A673 (cell line): ENCODE measurements at regions not wholly inside any gene's neighbourhood (a gene's known extent, or its start where the extent isn't known, plus 50 kb on each side); places are given as distances from the start of the nearest gene placed in this dataset.

Experiments used
- BruUV-seq: library from RNA; stranded (reverse); fragments of 400-500 nt; replicated peaks from 2 replicates; lab custom pipeline; 2021; lab: Mats Ljungman, UMichigan
- CTCF ChIA-PET: fragments of 300-600 bp; sonication (Branson Sonifier 250); formaldehyde crosslinking; loops from one replicate; lab custom pipeline; 2022; ENCODE audit warnings: antibody characterized with exemption; lab: Charles Lee
- POLR2A ChIA-PET: fragments of 300-600 bp; sonication (Branson Sonifier 250); formaldehyde crosslinking; loops from one replicate; lab custom pipeline; 2022; ENCODE audit warnings: antibody characterized with exemption; ENCODE audit not compliant: low non-redundant PET; lab: Charles Lee
- DNase-seq: peaks from one replicate; pipeline ENCODE4 v3.0.0-alpha.2; 2015; ENCODE audit warnings: low spot score
- H3K27ac ChIP-seq: fragments of 200-600 bp; sonication (generic); 2 replicates; pipeline ENCODE4 v1.5.1; 2016; ENCODE audit warnings: mixed run types, low read depth, mild to moderate bottlenecking, mixed read lengths, antibody characterized with exemption, low read length; ENCODE audit not compliant: poor library complexity, severe bottlenecking
- H3K27me3 ChIP-seq: fragments of 200-600 bp; sonication (generic); replicated peaks from 2 replicates; pipeline ENCODE4 v1.6.1; 2017; ENCODE audit warnings: mixed run types, low read depth, mild to moderate bottlenecking, mixed read lengths, antibody characterized with exemption, low read length; ENCODE audit not compliant: insufficient read depth, poor library complexity
- H3K36me3 ChIP-seq: fragments of 200-600 bp; sonication (generic); 2 replicates; pipeline ENCODE4 v1.6.1; 2016; ENCODE audit warnings: mixed run types, mild to moderate bottlenecking, mixed read lengths, antibody characterized with exemption, low read length; ENCODE audit not compliant: insufficient read depth, poor library complexity, severe bottlenecking
- H3K4me1 ChIP-seq: fragments of 200-600 bp; sonication (generic); 2 replicates; pipeline ENCODE4 v1.6.1; 2017; ENCODE audit warnings: mixed run types, mild to moderate bottlenecking, mixed read lengths, antibody characterized with exemption, low read length; ENCODE audit not compliant: insufficient read depth, poor library complexity, severe bottlenecking
- H3K4me3 ChIP-seq: fragments of 200-600 bp; sonication (generic); 2 replicates; pipeline ENCODE4 v1.5.1; 2016; ENCODE audit warnings: low read depth, mixed run types, mild to moderate bottlenecking, mixed read lengths, low read length; ENCODE audit not compliant: poor library complexity, severe bottlenecking
- H3K9me3 ChIP-seq: fragments of 200-600 bp; sonication (generic); 2 replicates; pipeline ENCODE4 v1.6.1; 2016; ENCODE audit warnings: mixed run types, low read depth, mild to moderate bottlenecking, mixed read lengths, antibody characterized with exemption, low read length; ENCODE audit not compliant: poor library complexity, severe bottlenecking
- CTCF ChIP-seq: fragments of 300-800, 200-600 bp; sonication (generic); conservative IDR thresholded peaks from 2 replicates; pipeline ENCODE4 v1.5.1; 2017; ENCODE audit warnings: low read depth, mild to moderate bottlenecking, antibody characterized with exemption, low read length, moderate library complexity, mixed read lengths
- EZH2 ChIP-seq: fragments of 200-600 bp; sonication (generic); IDR thresholded peaks from 2 replicates; pipeline ENCODE4 v1.6.1; 2017; ENCODE audit warnings: borderline replicate concordance, low read depth, mild to moderate bottlenecking, mixed read lengths, antibody characterized with exemption, low read length; ENCODE audit not compliant: poor library complexity, severe bottlenecking
- intact Hi-C: fragments of 100-400 bp; cut with micrococcal nuclease; formaldehyde crosslinking; loops from one replicate; pipeline ENCODE4 v1.10.0; 2022; ENCODE audit not compliant: unreplicated experiment

GRCh38 chr17:63071797-63072196 is 105.8 kb downstream of the TANC2 start:
- Histone ChIP-seq H3K27ac (no peak overlapping the region), H3K27me3 (no peaks in the 10 kb centered on the region), H3K9me3 (no peaks in the 10 kb centered on the region), H3K4me1 (no peaks in the 10 kb centered on the region), H3K4me3 (no peak overlapping the region), H3K36me3 (no peaks in the 10 kb centered on the region)
- ChIA-PET CTCF (no interaction called here), POLR2A (no interaction called here)
- intact Hi-C loops = no loop called here
- BruUV-seq = no TSS peak
- TF ChIP-seq EZH2 (no peak), CTCF (no peak)
- no peak for DNase-seq

- intact Hi-C loops = no loop called here
- Histone ChIP-seq H3K27ac (no peak overlapping the region), H3K27me3 (no peaks in the 10 kb centered on the region), H3K36me3 (no peaks in the 10 kb centered on the region), H3K9me3 (no peaks in the 10 kb centered on the region), H3K4me1 (no peaks in the 10 kb centered on the region), H3K4me3 (no peak overlapping the region)
- BruUV-seq = no TSS peak
- no peak for DNase-seq
- ChIA-PET POLR2A (no interaction called here), CTCF (no interaction called here)
- TF ChIP-seq CTCF (no peak), EZH2 (no peak)
Observed at GRCh38 chr17:63075969-63076368, 109.9 kb downstream of the TANC2 start.

- no TSS peak for BruUV-seq
- H3K9me3 ChIP-seq = no peaks in the 10 kb centered on the region
- ChIA-PET POLR2A (no interaction called here), CTCF (no interaction called here)
- no peaks in the 10 kb centered on the region for H3K27me3 ChIP-seq
- TF ChIP-seq EZH2 (no peak), CTCF (no peak)
- no peak for DNase-seq
- intact Hi-C loops = no loop called here
- no peak overlapping the region for H3K4me3 ChIP-seq
- no peak overlapping the region for H3K27ac ChIP-seq
- no peaks in the 10 kb centered on the region for H3K4me1 ChIP-seq
- no peaks in the 10 kb centered on the region for H3K36me3 ChIP-seq
Observed at GRCh38 chr17:63078707-63079106, 112.7 kb downstream of the TANC2 start.
